GM12892 (cell line): ENCODE measurements at regions not wholly inside any gene's neighbourhood (a gene's known extent, or its start where the extent isn't known, plus 50 kb on each side); places are given as distances from the start of the nearest gene placed in this dataset.

Experiments used
- POLR2A ChIP-seq: IDR thresholded peaks from 2 replicates; pipeline ENCODE4 v1.6.1; 2011; ENCODE audit warnings: low read depth, low read length, control low read depth
- TAF1 ChIP-seq: IDR thresholded peaks from 2 replicates; pipeline ENCODE4 v1.6.1; 2011; ENCODE audit warnings: low read depth, mild to moderate bottlenecking, control low read depth, low read length, borderline replicate concordance

DNA sequence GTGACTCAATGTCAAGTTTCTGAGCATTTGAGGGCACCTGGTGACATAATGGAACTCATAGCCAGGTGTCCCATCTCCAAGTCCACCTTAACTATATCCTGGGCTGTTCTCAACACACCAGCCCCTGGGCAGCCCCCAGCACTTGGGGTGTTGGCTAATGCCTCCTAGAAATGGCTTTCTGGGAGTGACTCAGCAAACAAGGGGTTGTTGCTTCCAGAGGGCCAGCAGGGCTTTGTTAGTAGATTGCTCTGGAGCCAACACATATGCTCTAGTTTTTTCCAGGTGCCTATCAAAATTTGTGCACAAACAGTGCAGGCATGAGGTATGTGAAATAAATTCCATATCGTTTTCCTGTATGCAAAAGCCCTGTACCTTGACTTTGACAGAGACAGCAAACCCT is 448.4 kb downstream of the SLC4A3 start:
- TF ChIP-seq POLR2A (no peak), TAF1 (no peak)
